IMR-90 (cell line): ENCODE measurements at regions not wholly inside any gene's neighbourhood (a gene's known extent, or its start where the extent isn't known, plus 50 kb on each side); places are given as distances from the start of the nearest gene placed in this dataset.
"Not testable (repeated sequence)": the region's sequence is repeated elsewhere in the genome, so short reads cannot be mapped to it uniquely, and the experiment has no call there.

Experiments used
- ATAC-seq: fragments of 200-7000 bp; cut with Tn5 transposase; 2 replicates; pipeline ENCODE4 v1.9.1; 2020; ENCODE audit warnings: low read depth, mild to moderate bottlenecking, moderate library complexity
- BruUV-seq: library from RNA; stranded (reverse); fragments of 400-500 nt; replicated peaks from 2 replicates; lab custom pipeline; 2021; lab: Mats Ljungman, UMichigan
- CTCF ChIA-PET: fragments of 300-600 bp; formaldehyde crosslinking; extraction: SDS; loops from one replicate; lab custom pipeline; 2021; ENCODE audit warnings: antibody characterized with exemption; lab: Yijun Ruan, JAX
- POLR2A ChIA-PET: fragments of 300-600 bp; sonication (Branson Sonifier 250); formaldehyde crosslinking; loops from one replicate; lab custom pipeline; 2022; ENCODE audit warnings: antibody characterized with exemption; ENCODE audit not compliant: unreplicated experiment; lab: Charles Lee
- DNase-seq: peaks from one replicate; pipeline ENCODE4 v3.0.0; 2013
- H2AFZ ChIP-seq: replicated peaks from 2 replicates; pipeline ENCODE3; 2013; ENCODE audit warnings: low read length, mild to moderate bottlenecking; ENCODE audit not compliant: poor library complexity
- H2AK5ac ChIP-seq: 2 replicates; pipeline ENCODE4 v1.6.1; 2013; ENCODE audit warnings: low read depth, low read length, inconsistent platforms
- H2AK9ac ChIP-seq: replicated peaks from 2 replicates; pipeline ENCODE3; 2013; ENCODE audit warnings: mild to moderate bottlenecking, low read depth, low read length, moderate library complexity; ENCODE audit not compliant: poor library complexity
- H2BK120ac ChIP-seq: 2 replicates; pipeline ENCODE4 v1.6.1; 2013; ENCODE audit warnings: low read depth, low read length, inconsistent platforms
- H2BK15ac ChIP-seq: 3 replicates; pipeline ENCODE4 v1.6.1; 2013; ENCODE audit warnings: low read depth, low read length, inconsistent platforms
- H2BK20ac ChIP-seq: 2 replicates; pipeline ENCODE4 v1.6.1; 2013; ENCODE audit warnings: low read depth, mild to moderate bottlenecking, inconsistent platforms, low read length, moderate library complexity
- H2BK5ac ChIP-seq: 2 replicates; pipeline ENCODE4 v1.6.1; 2013; ENCODE audit warnings: mild to moderate bottlenecking, low read depth, low read length, inconsistent platforms; ENCODE audit not compliant: poor library complexity, severe bottlenecking
- H3K14ac ChIP-seq: replicated peaks from 2 replicates; pipeline ENCODE4 v1.6.1; 2013; ENCODE audit warnings: low read depth, low read length, inconsistent platforms
- H3K18ac ChIP-seq: 2 replicates; pipeline ENCODE4 v1.6.1; 2013; ENCODE audit warnings: low read depth, low read length, control low read depth
- H3K23ac ChIP-seq: 2 replicates; pipeline ENCODE4 v1.6.1; 2013; ENCODE audit warnings: low read depth, low read length, inconsistent platforms
- H3K27ac ChIP-seq: 2 replicates; pipeline ENCODE4 v1.5.1; 2013; ENCODE audit warnings: mild to moderate bottlenecking, control low read depth, low read length; ENCODE audit not compliant: insufficient read depth
- H3K27me3 ChIP-seq: 2 replicates; pipeline ENCODE4 v1.6.1; 2013; ENCODE audit warnings: low read length; ENCODE audit not compliant: control insufficient read depth, insufficient read depth
- H3K36me3 ChIP-seq: 2 replicates; pipeline ENCODE4 v1.6.1; 2013; ENCODE audit warnings: low read length, mixed read lengths; ENCODE audit not compliant: control insufficient read depth, insufficient read depth
- H3K4ac ChIP-seq: 2 replicates; pipeline ENCODE4 v1.6.1; 2013; ENCODE audit warnings: low read depth, low read length, inconsistent platforms
- H3K4me1 ChIP-seq: 2 replicates; pipeline ENCODE4 v1.6.1; 2013; ENCODE audit warnings: low read length, mixed read lengths; ENCODE audit not compliant: control insufficient read depth, insufficient read depth
- H3K4me2 ChIP-seq: 2 replicates; pipeline ENCODE4 v1.6.1; 2013; ENCODE audit warnings: low read depth, mild to moderate bottlenecking, control low read depth, low read length, moderate library complexity
- H3K4me3 ChIP-seq: 2 replicates; pipeline ENCODE4 v1.5.1; 2013; ENCODE audit warnings: low read depth, mild to moderate bottlenecking, control low read depth, low read length, moderate library complexity; ENCODE audit not compliant: insufficient read depth
- H3K56ac ChIP-seq: 2 replicates; pipeline ENCODE4 v1.6.1; 2013; ENCODE audit warnings: low read length, inconsistent platforms; ENCODE audit not compliant: insufficient read depth; ENCODE audit errors: extremely low read depth
- H3K79me1 ChIP-seq, 2 experiments: 2 replicates each; pipeline ENCODE4 v1.6.1; 2013; ENCODE audit warnings: low read length in 2 of 2, inconsistent platforms in 1 of 2, low read depth in 1 of 2
- H3K9ac ChIP-seq: 2 replicates; pipeline ENCODE4 v1.6.1; 2013; ENCODE audit warnings: low read depth, low read length, control low read depth
- H3K9me1 ChIP-seq: 2 replicates; pipeline ENCODE4 v1.6.1; 2013; ENCODE audit warnings: low read length, inconsistent platforms; ENCODE audit not compliant: insufficient read depth
- H3K9me3 ChIP-seq: 2 replicates; pipeline ENCODE4 v1.6.1; 2013; ENCODE audit warnings: low read length; ENCODE audit not compliant: control insufficient read depth, insufficient read depth
- H4K20me1 ChIP-seq: 2 replicates; pipeline ENCODE4 v1.6.1; 2013; ENCODE audit warnings: low read length, inconsistent platforms; ENCODE audit not compliant: insufficient read depth
- H4K5ac ChIP-seq: 2 replicates; pipeline ENCODE4 v1.6.1; 2013; ENCODE audit warnings: mild to moderate bottlenecking, low read depth, low read length, control low read depth
- H4K8ac ChIP-seq, 2 experiments: 2 replicates each; pipeline ENCODE4 v1.6.1; 2013; ENCODE audit warnings: low read depth in 2 of 2, low read length in 2 of 2, control low read depth in 1 of 2, inconsistent platforms in 1 of 2
- H4K91ac ChIP-seq: 2 replicates; pipeline ENCODE4 v1.6.1; 2013; ENCODE audit warnings: low read depth, low read length, inconsistent platforms; ENCODE audit not compliant: insufficient read depth
- dilution Hi-C: fragments of 300-500 bp; cut with HindIII; formaldehyde crosslinking; loops from one replicate; pipeline ENCODE4 v1.14.3; 2018; ENCODE audit warnings: low sequenced_read_pairs; ENCODE audit not compliant: unreplicated experiment
- in situ Hi-C: fragments of 300-500 bp; cut with MboI; formaldehyde crosslinking; loops from 3 replicates; pipeline ENCODE4 v1.14.3; 2019; ENCODE audit warnings: low sequenced_read_pairs, inconsistent platforms, mixed read lengths
- intact Hi-C: fragments of 100-400 bp; cut with micrococcal nuclease; formaldehyde crosslinking; loops from 2 replicates; pipeline ENCODE4 v1.10.0; 2022

DNA sequence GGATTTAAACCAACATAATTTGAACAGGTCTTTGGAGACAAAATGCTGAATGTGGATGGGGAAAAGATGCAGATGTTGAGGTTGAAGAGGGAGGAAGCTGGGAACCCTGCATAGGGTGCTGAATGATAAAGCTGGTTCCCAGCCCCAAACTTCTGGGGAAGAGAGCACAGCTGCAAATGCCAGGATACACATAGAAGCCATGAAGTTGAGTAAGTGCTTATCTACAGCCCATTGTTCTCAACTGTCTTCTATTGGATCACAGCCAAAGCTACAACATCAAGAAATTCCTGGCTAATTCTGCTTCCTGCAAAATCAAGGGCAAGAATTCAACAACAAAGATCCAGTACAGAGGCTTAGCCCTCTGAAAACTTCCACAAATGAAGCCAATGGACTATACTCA is 779.8 kb downstream of the PRIM2 start:
- H4K20me1 ChIP-seq, intact Hi-C loops, BruUV-seq, DNase-seq, H2AK5ac ChIP-seq, H4K8ac ChIP-seq, H3K4me3 ChIP-seq, H3K4ac ChIP-seq, H3K4me1 ChIP-seq, H3K36me3 ChIP-seq, H3K9me1 ChIP-seq, POLR2A ChIA-PET, H3K18ac ChIP-seq, H3K79me1 ChIP-seq, H2AK9ac ChIP-seq, H3K9me3 ChIP-seq, H2BK120ac ChIP-seq, H3K14ac ChIP-seq, in situ Hi-C loops, H3K23ac ChIP-seq, H4K5ac ChIP-seq, H3K9ac ChIP-seq, H2BK20ac ChIP-seq, H2BK15ac ChIP-seq, H2BK5ac ChIP-seq, CTCF ChIA-PET, H3K56ac ChIP-seq, H2AFZ ChIP-seq, H3K27me3 ChIP-seq, dilution Hi-C loops, ATAC-seq, H3K27ac ChIP-seq, H3K4me2 ChIP-seq, H4K91ac ChIP-seq: not testable (repeated sequence)
